Parathyroid adenoma (tissue), 2 donors: ENCODE measurements at regions not wholly inside any gene's neighbourhood (a gene's known extent, or its start where the extent isn't known, plus 50 kb on each side); places are given as distances from the start of the nearest gene placed in this dataset.

ENCODE experiments used
- H2AFZ ChIP-seq: fragments of 300-600 bp; sonication (generic); one replicate; pipeline ENCODE4 v1.7.0; 2017; ENCODE audit warnings: antibody characterized with exemption, mild to moderate bottlenecking
- H3K27ac ChIP-seq: fragments of 300-600 bp; sonication (generic); one replicate; pipeline ENCODE4 v1.7.0; 2017
- H3K27me3 ChIP-seq: fragments of 300-600 bp; sonication (generic); one replicate; pipeline ENCODE4 v1.7.0; 2017; ENCODE audit warnings: low read length; ENCODE audit not compliant: control insufficient read depth, insufficient read depth
- H3K36me3 ChIP-seq: fragments of 300-600 bp; sonication (generic); one replicate; pipeline ENCODE4 v1.7.0; 2017; ENCODE audit warnings: low read length; ENCODE audit not compliant: control insufficient read depth, insufficient read depth
- H3K4me1 ChIP-seq: fragments of 300-600 bp; sonication (generic); one replicate; pipeline ENCODE4 v1.7.0; 2017; ENCODE audit warnings: control low read depth
- H3K4me2 ChIP-seq: fragments of 300-600 bp; sonication (generic); one replicate; pipeline ENCODE4 v1.7.0; 2017; ENCODE audit warnings: low read length
- H3K4me3 ChIP-seq: fragments of 300-600 bp; sonication (generic); one replicate; pipeline ENCODE4 v1.7.0; 2017; ENCODE audit warnings: low read depth, low read length
- H3K79me2 ChIP-seq: fragments of 300-600 bp; sonication (generic); one replicate; pipeline ENCODE4 v1.7.0; 2017; ENCODE audit warnings: control low read depth
- H3K9ac ChIP-seq: fragments of 300-600 bp; sonication (generic); one replicate; pipeline ENCODE4 v1.7.0; 2017; ENCODE audit warnings: mild to moderate bottlenecking
- H3K9me3 ChIP-seq: fragments of 300-600 bp; sonication (generic); one replicate; pipeline ENCODE4 v1.7.0; 2017; ENCODE audit warnings: low read length; ENCODE audit not compliant: control insufficient read depth
- CTCF ChIP-seq: fragments of 300-600 bp; sonication (generic); IDR thresholded peaks from one replicate; pipeline ENCODE4 v1.7.0; 2017; ENCODE audit warnings: antibody characterized with exemption, mild to moderate bottlenecking
- donor health status: primary hyperparathyroidism.

- no peaks in the 10 kb centered on the region for H3K9me3 ChIP-seq
- H3K79me2 ChIP-seq: no peaks in the 10 kb centered on the region
- H3K9ac ChIP-seq: no peak overlapping the region
- H3K27ac ChIP-seq: no peak overlapping the region
- H3K27me3 ChIP-seq: no peaks in the 10 kb centered on the region
- H3K4me1 ChIP-seq: no peaks in the 10 kb centered on the region
- H2AFZ ChIP-seq: no peak overlapping the region
- no peak overlapping the region for H3K4me2 ChIP-seq
- no peak overlapping the region for H3K4me3 ChIP-seq
- TF ChIP-seq CTCF: no peak
- no peaks in the 10 kb centered on the region for H3K36me3 ChIP-seq
These were observed 548.2 kb downstream of the CBLN2 start for GRCh38 chr18:71995904-71996465.

GRCh38 chr18:71994273-71994672 is 549.9 kb downstream of the CBLN2 start:
- Histone ChIP-seq H3K4me1 (no peaks in the 10 kb centered on the region), H3K36me3 (no peaks in the 10 kb centered on the region), H3K9ac (no peak overlapping the region), H3K4me2 (no peak overlapping the region), H3K9me3 (no peaks in the 10 kb centered on the region), H2AFZ (no peak overlapping the region), H3K4me3 (no peak overlapping the region), H3K79me2 (no peaks in the 10 kb centered on the region), H3K27me3 (no peaks in the 10 kb centered on the region), H3K27ac (no peak overlapping the region)
- no peak for TF ChIP-seq CTCF

- Histone ChIP-seq H3K4me2 (no peak overlapping the region), H3K27me3 (no peaks in the 10 kb centered on the region), H3K36me3 (no peaks in the 10 kb centered on the region), H2AFZ (no peak overlapping the region), H3K79me2 (no peaks in the 10 kb centered on the region), H3K4me3 (no peak overlapping the region), H3K9me3 (no peaks in the 10 kb centered on the region), H3K4me1 (no peaks in the 10 kb centered on the region), H3K9ac (no peak overlapping the region), H3K27ac (no peak overlapping the region)
- no peak for TF ChIP-seq CTCF
These were observed 554.5 kb downstream of the CBLN2 start for GRCh38 chr18:71989616-71990015.

- Histone ChIP-seq H3K4me2 (no peak overlapping the region), H3K36me3 (no peaks in the 10 kb centered on the region)
These were observed 557.6 kb downstream of the CBLN2 start for GRCh38 chr18:71986351-71987050.

More at GRCh38 chr18:71986351-71987050, 557.6 kb downstream of the CBLN2 start:
- H3K9ac ChIP-seq: no peak overlapping the region
- H3K27me3 ChIP-seq: no peaks in the 10 kb centered on the region
- H3K9me3 ChIP-seq: no peaks in the 10 kb centered on the region
- H3K79me2 ChIP-seq: no peaks in the 10 kb centered on the region
- no peaks in the 10 kb centered on the region for H3K4me1 ChIP-seq
- TF ChIP-seq CTCF: no peak
- no peak overlapping the region for H3K4me3 ChIP-seq
- no peak overlapping the region for H3K27ac ChIP-seq
- no peak overlapping the region for H2AFZ ChIP-seq
